ENCODE measurements at regions not wholly inside any gene's neighbourhood (a gene's known extent, or its start where the extent isn't known, plus 50 kb on each side); places are given as distances from the start of the nearest gene placed in this dataset.
"Not testable (repeated sequence)": the region's sequence is repeated elsewhere in the genome, so short reads cannot be mapped to it uniquely, and the experiment has no call there.

GRCh38 chr3:74200952-74201351, 413.5 kb downstream of the CNTN3 start:
- H3K4me2 ChIP-seq (ENCODE audit: low read length): no peak overlapping the region

GRCh38 chr3:74178664-74179063, 435.8 kb downstream of the CNTN3 start:
- not testable (repeated sequence) for H3K9me3 ChIP-seq (replicated peaks; ENCODE audit: low read length); H3K4me3 ChIP-seq (ENCODE audit: low read length); H3K4me1 ChIP-seq (ENCODE audit: control insufficient read depth, insufficient read depth, low read length); H3K36me3 ChIP-seq (ENCODE audit: insufficient read depth, low read length); H3K27me3 ChIP-seq (ENCODE audit: control insufficient read depth, insufficient read depth, low read length); H3K4me2 ChIP-seq (ENCODE audit: low read length); H3K9ac ChIP-seq (ENCODE audit: low read depth, low read length)

More at GRCh38 chr3:74200952-74201351, 413.5 kb downstream of the CNTN3 start:
- Histone ChIP-seq H3K4me1 (ENCODE audit: control insufficient read depth, insufficient read depth, low read length) (no peaks in the 10 kb centered on the region), H3K9ac (ENCODE audit: low read depth, low read length) (no peak overlapping the region), H3K4me3 (ENCODE audit: low read length) (no peak overlapping the region), H3K27me3 (ENCODE audit: control insufficient read depth, insufficient read depth, low read length) (no peaks in the 10 kb centered on the region), H3K9me3 (replicated peaks; ENCODE audit: low read length) (no peaks in the 10 kb centered on the region), H3K36me3 (ENCODE audit: insufficient read depth, low read length) (no peaks in the 10 kb centered on the region)

- Histone ChIP-seq H3K9me3 (replicated peaks; ENCODE audit: low read length) (no peaks in the 10 kb centered on the region), H3K27me3 (ENCODE audit: control insufficient read depth, insufficient read depth, low read length) (no peaks in the 10 kb centered on the region), H3K9ac (ENCODE audit: low read depth, low read length) (no peak overlapping the region), H3K4me2 (ENCODE audit: low read length) (no peak overlapping the region), H3K36me3 (ENCODE audit: insufficient read depth, low read length) (no peaks in the 10 kb centered on the region), H3K4me3 (ENCODE audit: low read length) (no peak overlapping the region), H3K4me1 (ENCODE audit: control insufficient read depth, insufficient read depth, low read length) (no peaks in the 10 kb centered on the region)
These were observed 441.4 kb downstream of the CNTN3 start for GRCh38 chr3:74173090-74173489.

GRCh38 chr3:74167926-74168325, 446.5 kb downstream of the CNTN3 start:
- Histone ChIP-seq H3K36me3 (ENCODE audit: insufficient read depth, low read length) (no peaks in the 10 kb centered on the region), H3K4me2 (ENCODE audit: low read length) (no peak overlapping the region), H3K9ac (ENCODE audit: low read depth, low read length) (no peak overlapping the region), H3K4me1 (ENCODE audit: control insufficient read depth, insufficient read depth, low read length) (no peaks in the 10 kb centered on the region), H3K27me3 (ENCODE audit: control insufficient read depth, insufficient read depth, low read length) (no peaks in the 10 kb centered on the region), H3K4me3 (ENCODE audit: low read length) (no peak overlapping the region), H3K9me3 (replicated peaks; ENCODE audit: low read length) (no peaks in the 10 kb centered on the region)

- H3K27me3 ChIP-seq (ENCODE audit: control insufficient read depth, insufficient read depth, low read length): no peaks in the 10 kb centered on the region
- no peaks in the 10 kb centered on the region for H3K9me3 ChIP-seq (replicated peaks; ENCODE audit: low read length)
- no peaks in the 10 kb centered on the region for H3K4me1 ChIP-seq (ENCODE audit: control insufficient read depth, insufficient read depth, low read length)
These were observed 449.2 kb downstream of the CNTN3 start for GRCh38 chr3:74165211-74165610.

GRCh38 chr3:74149466-74149865, 465.0 kb downstream of the CNTN3 start:
- Histone ChIP-seq H3K9me3 (replicated peaks; ENCODE audit: low read length) (no peaks in the 10 kb centered on the region), H3K4me2 (ENCODE audit: low read length) (no peak overlapping the region), H3K9ac (ENCODE audit: low read depth, low read length) (no peak overlapping the region), H3K4me3 (ENCODE audit: low read length) (no peak overlapping the region), H3K27me3 (ENCODE audit: control insufficient read depth, insufficient read depth, low read length) (no peaks in the 10 kb centered on the region), H3K4me1 (ENCODE audit: control insufficient read depth, insufficient read depth, low read length) (no peaks in the 10 kb centered on the region), H3K36me3 (ENCODE audit: insufficient read depth, low read length) (no peaks in the 10 kb centered on the region)

More at GRCh38 chr3:74165211-74165610, 449.2 kb downstream of the CNTN3 start:
- H3K9ac ChIP-seq (ENCODE audit: low read depth, low read length): no peak overlapping the region
- no peak overlapping the region for H3K4me2 ChIP-seq (ENCODE audit: low read length)
- no peak overlapping the region for H3K4me3 ChIP-seq (ENCODE audit: low read length)
- H3K36me3 ChIP-seq (ENCODE audit: insufficient read depth, low read length): no peaks in the 10 kb centered on the region

- no peak overlapping the region for H3K4me3 ChIP-seq (ENCODE audit: low read length)
- H3K36me3 ChIP-seq (ENCODE audit: insufficient read depth, low read length): no peaks in the 10 kb centered on the region
- H3K27me3 ChIP-seq (ENCODE audit: control insufficient read depth, insufficient read depth, low read length): no peaks in the 10 kb centered on the region
- H3K9me3 ChIP-seq (replicated peaks; ENCODE audit: low read length): no peaks in the 10 kb centered on the region
- H3K9ac ChIP-seq (ENCODE audit: low read depth, low read length): no peak overlapping the region
- no peak overlapping the region for H3K4me2 ChIP-seq (ENCODE audit: low read length)
- H3K4me1 ChIP-seq (ENCODE audit: control insufficient read depth, insufficient read depth, low read length): peaks cover 3% of the 10 kb centered on the region
These were observed 469.2 kb downstream of the CNTN3 start for GRCh38 chr3:74145277-74145676.

- H3K27me3 ChIP-seq (ENCODE audit: control insufficient read depth, insufficient read depth, low read length): no peaks in the 10 kb centered on the region
These were observed 474.8 kb downstream of the CNTN3 start for GRCh38 chr3:74139648-74140047.

GRCh38 chr3:74137790-74138189, 476.7 kb downstream of the CNTN3 start:
- Histone ChIP-seq H3K9ac (ENCODE audit: low read depth, low read length) (no peak overlapping the region), H3K4me1 (ENCODE audit: control insufficient read depth, insufficient read depth, low read length) (no peaks in the 10 kb centered on the region), H3K27me3 (ENCODE audit: control insufficient read depth, insufficient read depth, low read length) (no peaks in the 10 kb centered on the region), H3K9me3 (replicated peaks; ENCODE audit: low read length) (no peaks in the 10 kb centered on the region), H3K36me3 (ENCODE audit: insufficient read depth, low read length) (no peaks in the 10 kb centered on the region), H3K4me2 (ENCODE audit: low read length) (no peak overlapping the region), H3K4me3 (ENCODE audit: low read length) (no peak overlapping the region)

More at GRCh38 chr3:74139648-74140047, 474.8 kb downstream of the CNTN3 start:
- H3K36me3 ChIP-seq (ENCODE audit: insufficient read depth, low read length): no peaks in the 10 kb centered on the region
- H3K9ac ChIP-seq (ENCODE audit: low read depth, low read length): no peak overlapping the region
- H3K9me3 ChIP-seq (replicated peaks; ENCODE audit: low read length): no peaks in the 10 kb centered on the region
- peaks cover 3% of the 10 kb centered on the region for H3K4me1 ChIP-seq (ENCODE audit: control insufficient read depth, insufficient read depth, low read length)
- no peak overlapping the region for H3K4me2 ChIP-seq (ENCODE audit: low read length)
- H3K4me3 ChIP-seq (ENCODE audit: low read length): no peak overlapping the region

GRCh38 chr3:74135808-74136207, 478.7 kb downstream of the CNTN3 start:
- no peaks in the 10 kb centered on the region for H3K9me3 ChIP-seq (replicated peaks; ENCODE audit: low read length)
- no peak overlapping the region for H3K4me3 ChIP-seq (ENCODE audit: low read length)
- no peaks in the 10 kb centered on the region for H3K27me3 ChIP-seq (ENCODE audit: control insufficient read depth, insufficient read depth, low read length)
- H3K36me3 ChIP-seq (ENCODE audit: insufficient read depth, low read length): no peaks in the 10 kb centered on the region
- H3K4me1 ChIP-seq (ENCODE audit: control insufficient read depth, insufficient read depth, low read length): no peaks in the 10 kb centered on the region
- no peak overlapping the region for H3K9ac ChIP-seq (ENCODE audit: low read depth, low read length)
- H3K4me2 ChIP-seq (ENCODE audit: low read length): no peak overlapping the region

GRCh38 chr3:74134831-74135230, 479.6 kb downstream of the CNTN3 start:
- H3K4me3 ChIP-seq (ENCODE audit: low read length): no peak overlapping the region
- no peak overlapping the region for H3K9ac ChIP-seq (ENCODE audit: low read depth, low read length)
- H3K4me2 ChIP-seq (ENCODE audit: low read length): no peak overlapping the region
- H3K36me3 ChIP-seq (ENCODE audit: insufficient read depth, low read length): no peaks in the 10 kb centered on the region
- H3K9me3 ChIP-seq (replicated peaks; ENCODE audit: low read length): no peaks in the 10 kb centered on the region
- no peaks in the 10 kb centered on the region for H3K27me3 ChIP-seq (ENCODE audit: control insufficient read depth, insufficient read depth, low read length)
- H3K4me1 ChIP-seq (ENCODE audit: control insufficient read depth, insufficient read depth, low read length): no peaks in the 10 kb centered on the region

- H3K27me3 ChIP-seq (ENCODE audit: control insufficient read depth, insufficient read depth, low read length); H3K4me1 ChIP-seq (ENCODE audit: control insufficient read depth, insufficient read depth, low read length); H3K9ac ChIP-seq (ENCODE audit: low read depth, low read length): not testable (repeated sequence)
These were observed 482.7 kb downstream of the CNTN3 start for GRCh38 chr3:74131546-74132328.

More at GRCh38 chr3:74131546-74132328, 482.7 kb downstream of the CNTN3 start:
- not testable (repeated sequence) for H3K4me2 ChIP-seq (ENCODE audit: low read length); H3K9me3 ChIP-seq (replicated peaks; ENCODE audit: low read length); H3K36me3 ChIP-seq (ENCODE audit: insufficient read depth, low read length); H3K4me3 ChIP-seq (ENCODE audit: low read length)
